Neuronal stem cell (in vitro differentiated cells): ENCODE measurements at regions not wholly inside any gene's neighbourhood (a gene's known extent, or its start where the extent isn't known, plus 50 kb on each side); places are given as distances from the start of the nearest gene placed in this dataset.

Source experiments
- DNase-seq: peaks from one replicate; pipeline ENCODE4 v3.0.0-alpha.2; 2013; ENCODE audit warnings: low spot score
- H2AFZ ChIP-seq: one replicate; pipeline ENCODE4 v1.6.1; 2013; ENCODE audit warnings: mild to moderate bottlenecking, low read length, inconsistent platforms
- H2AK5ac ChIP-seq: 2 replicates; pipeline ENCODE4 v1.6.1; 2013; ENCODE audit warnings: low read depth, mild to moderate bottlenecking, inconsistent platforms, low read length, moderate library complexity, mixed read lengths
- H2BK120ac ChIP-seq: 2 replicates; pipeline ENCODE4 v1.6.1; 2013; ENCODE audit warnings: low read depth, mild to moderate bottlenecking, inconsistent platforms, low read length, moderate library complexity, mixed read lengths
- H2BK12ac ChIP-seq: one replicate; pipeline ENCODE4 v1.6.1; 2013; ENCODE audit warnings: low read length, inconsistent platforms
- H2BK15ac ChIP-seq: 2 replicates; pipeline ENCODE4 v1.6.1; 2013; ENCODE audit warnings: mild to moderate bottlenecking, low read length, inconsistent platforms, mixed read lengths
- H2BK5ac ChIP-seq: one replicate; pipeline ENCODE4 v1.6.1; 2013; ENCODE audit warnings: inconsistent platforms, mild to moderate bottlenecking, low read length, moderate library complexity
- H3K14ac ChIP-seq: one replicate; pipeline ENCODE4 v1.6.1; 2013; ENCODE audit warnings: low read length, inconsistent platforms
- H3K18ac ChIP-seq: 2 replicates; pipeline ENCODE4 v1.6.1; 2013; ENCODE audit warnings: low read length, inconsistent platforms
- H3K23ac ChIP-seq: 2 replicates; pipeline ENCODE4 v1.6.1; 2013; ENCODE audit warnings: low read depth, mild to moderate bottlenecking, mixed read lengths, low read length, inconsistent platforms; ENCODE audit not compliant: poor library complexity
- H3K27ac ChIP-seq: replicated peaks from 3 replicates; pipeline ENCODE4 v1.5.1; 2013; ENCODE audit warnings: low read length, inconsistent platforms
- H3K27me3 ChIP-seq, 3 experiments: 2 replicates each; pipeline ENCODE4 v1.6.1; 2013; ENCODE audit warnings: low read length in 3 of 3, mild to moderate bottlenecking in 2 of 3, inconsistent platforms in 1 of 3, low read depth in 1 of 3, mixed read lengths in 1 of 3, moderate library complexity in 1 of 3; ENCODE audit not compliant: control insufficient read depth in 3 of 3, insufficient read depth in 3 of 3
- H3K36me3 ChIP-seq, 2 donors: replicated peaks in 1 of 2; 2 replicates each; pipeline ENCODE4 v1.6.1; 2013; ENCODE audit warnings: low read length in 2 of 2; ENCODE audit not compliant: control insufficient read depth in 2 of 2, insufficient read depth in 2 of 2
- H3K4ac ChIP-seq: 2 replicates; pipeline ENCODE4 v1.6.1; 2013; ENCODE audit warnings: inconsistent platforms, mild to moderate bottlenecking, low read length, moderate library complexity
- H3K4me1 ChIP-seq, 2 donors: 1 replicate in 1 of 2; 2 replicates in 1 of 2; pipeline ENCODE4 v1.6.1; 2013; ENCODE audit warnings: low read length in 2 of 2, low read depth in 1 of 2; ENCODE audit not compliant: control insufficient read depth in 2 of 2, insufficient read depth in 1 of 2
- H3K4me2 ChIP-seq: one replicate; pipeline ENCODE4 v1.6.1; 2013; ENCODE audit warnings: mild to moderate bottlenecking, low read length, inconsistent platforms; ENCODE audit not compliant: insufficient read depth, poor library complexity, severe bottlenecking
- H3K4me3 ChIP-seq, 2 donors: 2 replicates each; pipeline ENCODE4 v1.5.1; 2013; ENCODE audit warnings: low read length in 2 of 2, mild to moderate bottlenecking in 2 of 2, inconsistent platforms in 1 of 2, moderate library complexity in 1 of 2
- H3K79me1 ChIP-seq: one replicate; pipeline ENCODE4 v1.6.1; 2013; ENCODE audit warnings: low read depth, mild to moderate bottlenecking, inconsistent platforms, low read length, moderate library complexity
- H3K9ac ChIP-seq: one replicate; pipeline ENCODE4 v1.6.1; 2013; ENCODE audit warnings: mild to moderate bottlenecking, low read depth, low read length, inconsistent platforms; ENCODE audit not compliant: poor library complexity
- H3K9me3 ChIP-seq, 2 donors: replicated peaks in 1 of 2; 2 replicates each; pipeline versions ENCODE3 to v1.6.1; 2013; ENCODE audit warnings: low read length in 2 of 2, mild to moderate bottlenecking in 2 of 2, inconsistent platforms in 1 of 2, low read depth in 1 of 2, mixed read lengths in 1 of 2, moderate library complexity in 1 of 2; ENCODE audit not compliant: control insufficient read depth in 2 of 2, insufficient read depth in 1 of 2
- H4K8ac ChIP-seq: one replicate; pipeline ENCODE4 v1.6.1; 2013; ENCODE audit warnings: low read depth, mild to moderate bottlenecking, inconsistent platforms, low read length, moderate library complexity
- H4K91ac ChIP-seq: one replicate; pipeline ENCODE4 v1.6.1; 2013; ENCODE audit warnings: low read length, low read depth, mild to moderate bottlenecking, inconsistent platforms; ENCODE audit not compliant: poor library complexity
- WGBS, 2 donors: extraction: QIAGEN DNeasy Blood & Tissue Kit; methylation state at CpG; one replicate each; pipeline ENCODE4 v1.1.7; 2013; ENCODE audit warnings: missing lambda C conversion rate in 2 of 2, mixed read lengths in 1 of 2; ENCODE audit not compliant: insufficient read length in 2 of 2, insufficient replicate concordance in 1 of 2; ENCODE audit errors: extremely low coverage in 2 of 2; 5-methylcytosine and 5-hydroxymethylcytosine counted together

DNA sequence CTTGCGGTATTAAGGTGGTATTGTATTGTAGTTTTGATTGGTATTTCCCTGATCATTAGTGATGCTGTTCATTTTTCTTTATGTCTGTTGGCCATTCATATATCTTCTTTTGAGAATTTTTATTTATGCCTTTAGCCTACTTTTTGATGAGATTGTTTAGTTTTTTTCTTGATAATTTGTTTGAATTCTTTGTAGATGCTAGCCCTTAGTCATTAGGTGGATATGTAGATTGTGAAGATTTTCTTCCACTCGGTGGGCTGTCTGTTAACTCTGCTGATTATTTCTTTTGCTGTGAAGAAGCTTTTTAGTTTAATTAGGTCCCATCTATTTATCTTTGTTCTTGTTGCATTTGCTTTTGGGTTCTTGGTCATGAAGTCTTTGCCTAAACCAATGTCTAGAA is 115.4 kb downstream of the VPREB1 start:
- H3K79me1 ChIP-seq: no peaks in the 10 kb centered on the region
- no peak overlapping the region for H3K4ac ChIP-seq
- no peak overlapping the region for H2BK12ac ChIP-seq
- no peak overlapping the region for H3K27ac ChIP-seq
- no CpG with 5 or more reads among the region's 2 CpGs for WGBS, 2 donors
- no peak for DNase-seq
- no peak overlapping the region for H3K9ac ChIP-seq
- no peak overlapping the region for H2BK5ac ChIP-seq
- H3K14ac ChIP-seq: no peak overlapping the region
- no peaks in the 10 kb centered on the region for H3K36me3 ChIP-seq
- peaks cover 0 to 1% of the 10 kb centered on the region in 2 donors for H3K4me1 ChIP-seq
- no peak overlapping the region for H4K91ac ChIP-seq
- H2BK120ac ChIP-seq: no peak overlapping the region
- H3K4me3 ChIP-seq: no peak overlapping the region
- no peak overlapping the region for H3K18ac ChIP-seq
- no peaks in the 10 kb centered on the region for H3K9me3 ChIP-seq
- H2AFZ ChIP-seq: no peak overlapping the region
- no peak overlapping the region for H3K4me2 ChIP-seq
- H4K8ac ChIP-seq: no peak overlapping the region
- no peak overlapping the region for H2AK5ac ChIP-seq
- H2BK15ac ChIP-seq: no peak overlapping the region
- no peak overlapping the region for H3K23ac ChIP-seq
- H3K27me3 ChIP-seq: peaks cover 0 to 16% (median 11%) of the 10 kb centered on the region in 3 experiments

DNA sequence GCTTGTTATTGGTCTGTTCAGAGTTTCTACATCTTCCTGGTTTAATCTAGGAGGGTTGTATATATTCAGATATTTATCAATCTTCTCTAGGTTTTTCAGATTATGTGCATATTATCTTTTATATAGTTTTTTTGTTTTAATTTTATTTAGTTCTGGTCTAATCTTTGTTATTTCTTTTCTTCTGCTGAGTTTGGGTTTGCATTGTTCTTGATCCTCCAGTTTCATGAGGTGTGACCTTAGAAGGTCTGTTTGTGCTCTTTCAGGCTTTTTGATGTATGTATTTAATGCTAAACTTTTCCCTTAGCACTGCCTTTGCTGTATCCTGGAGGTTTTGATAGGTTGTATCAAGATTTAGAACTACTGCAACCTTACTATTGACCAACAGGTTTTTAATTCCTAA is 117.7 kb downstream of the VPREB1 start:
- no peaks in the 10 kb centered on the region for H3K4me1 ChIP-seq
- peaks cover 0 to 13% (median 6%) of the 10 kb centered on the region in 3 experiments for H3K27me3 ChIP-seq
- H3K4me3 ChIP-seq: no peak overlapping the region

DNA sequence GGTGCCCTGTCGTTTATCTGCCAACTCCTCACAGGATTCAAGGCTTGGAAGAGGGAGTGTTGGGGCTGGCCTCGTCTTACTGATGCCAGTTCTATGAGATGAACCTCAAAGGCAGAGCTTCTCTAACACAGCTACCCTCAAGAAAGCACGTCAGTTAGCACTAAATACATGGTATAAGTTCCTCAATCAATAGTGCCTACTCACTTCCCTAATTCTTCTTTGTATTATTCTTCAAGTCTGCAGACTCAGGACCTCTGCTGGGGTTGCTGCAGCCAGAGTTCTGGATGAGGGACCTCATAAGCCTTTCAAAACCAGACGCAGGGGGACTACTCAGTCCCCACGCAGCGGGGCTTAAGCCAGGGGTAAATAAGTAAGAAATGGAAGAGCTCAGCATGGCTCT is 118.3 kb downstream of the VPREB1 start:
- H3K14ac ChIP-seq: no peak overlapping the region
- H3K4ac ChIP-seq: no peak overlapping the region
- no peak overlapping the region for H4K91ac ChIP-seq
- no peak overlapping the region for H2BK15ac ChIP-seq
- H3K27ac ChIP-seq: no peak overlapping the region
- H3K9me3 ChIP-seq: no peaks in the 10 kb centered on the region
- no peak overlapping the region for H2AFZ ChIP-seq
- H3K4me2 ChIP-seq: no peak overlapping the region
- peaks cover 0 to 13% (median 6%) of the 10 kb centered on the region in 3 experiments for H3K27me3 ChIP-seq
- whole genome bisulfite sequencing, 2 donors: no CpG with 5 or more reads among the region's 6 CpGs
- H3K18ac ChIP-seq: no peak overlapping the region
- no peaks in the 10 kb centered on the region for H3K4me1 ChIP-seq
- H3K36me3 ChIP-seq: no peaks in the 10 kb centered on the region
- no peak overlapping the region for H3K4me3 ChIP-seq
- no peak overlapping the region for H2BK5ac ChIP-seq
- H4K8ac ChIP-seq: no peak overlapping the region
- H3K9ac ChIP-seq: no peak overlapping the region
- H2BK12ac ChIP-seq: no peak overlapping the region
- H3K23ac ChIP-seq: no peak overlapping the region
- H2AK5ac ChIP-seq: no peak overlapping the region
- no peak for DNase-seq
- H3K79me1 ChIP-seq: no peaks in the 10 kb centered on the region
- no peak overlapping the region for H2BK120ac ChIP-seq

More for the DNA sequence above, 117.7 kb downstream of the VPREB1 start:
- Histone ChIP-seq H3K23ac (no peak overlapping the region), H3K9ac (no peak overlapping the region), H2AK5ac (no peak overlapping the region), H3K4me2 (no peak overlapping the region), H3K14ac (no peak overlapping the region), H2AFZ (no peak overlapping the region), H3K18ac (no peak overlapping the region), H3K9me3 (no peaks in the 10 kb centered on the region), H2BK120ac (no peak overlapping the region), H3K79me1 (no peaks in the 10 kb centered on the region), H4K8ac (no peak overlapping the region), H3K27ac (no peak overlapping the region), H3K36me3 (no peaks in the 10 kb centered on the region), H2BK12ac (no peak overlapping the region), H4K91ac (no peak overlapping the region), H2BK15ac (no peak overlapping the region), H3K4ac (no peak overlapping the region), H2BK5ac (no peak overlapping the region)
- no peak for DNase-seq

DNA sequence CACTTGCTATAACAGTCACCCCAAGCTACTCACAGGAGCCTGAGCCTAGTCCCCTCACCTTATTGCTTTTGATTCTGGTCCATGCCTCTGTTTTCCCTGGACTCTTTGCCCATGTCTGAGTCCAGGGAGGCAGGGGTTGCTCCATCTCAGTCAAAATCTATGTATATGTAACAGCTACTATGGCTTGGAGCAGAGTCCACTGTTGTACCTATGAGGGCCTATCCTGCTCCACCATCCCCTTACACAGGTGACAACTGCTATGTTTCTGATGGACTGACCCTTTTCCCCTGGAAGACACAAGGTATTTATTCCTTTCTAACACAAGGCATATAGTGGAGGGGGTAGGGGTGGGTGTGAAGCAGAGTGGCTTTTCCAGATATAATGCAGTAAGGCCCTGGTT is 119.6 kb downstream of the VPREB1 start:
- no peak overlapping the region for H2AFZ ChIP-seq
- no peaks in the 10 kb centered on the region for H3K36me3 ChIP-seq
- H3K4me2 ChIP-seq: no peak overlapping the region
- H4K91ac ChIP-seq: no peak overlapping the region
- H2BK12ac ChIP-seq: no peak overlapping the region
- no peaks in the 10 kb centered on the region for H3K79me1 ChIP-seq
- no peak overlapping the region for H3K14ac ChIP-seq
- peak overlapping the region; percentile 10 for H3K9ac ChIP-seq
- H4K8ac ChIP-seq: no peak overlapping the region
- H2BK15ac ChIP-seq: no peak overlapping the region
- no peak overlapping the region for H3K23ac ChIP-seq
- no peak overlapping the region for H2BK120ac ChIP-seq
- H2BK5ac ChIP-seq: no peak overlapping the region
- no peaks in the 10 kb centered on the region for H3K9me3 ChIP-seq
- H3K27me3 ChIP-seq: peaks cover 0 to 12% (median 6%) of the 10 kb centered on the region in 3 experiments
- no peak overlapping the region for H3K4me3 ChIP-seq
- no peak overlapping the region for H3K27ac ChIP-seq
- H3K4me1 ChIP-seq: peaks cover 0 to 7% of the 10 kb centered on the region in 2 donors
- H3K4ac ChIP-seq: no peak overlapping the region
- H2AK5ac ChIP-seq: no peak overlapping the region
- H3K18ac ChIP-seq: no peak overlapping the region
- DNase-seq: no peak
